H1 (cell line): ENCODE measurements at regions not wholly inside any gene's neighbourhood (a gene's known extent, or its start where the extent isn't known, plus 50 kb on each side); places are given as distances from the start of the nearest gene placed in this dataset.

Experiments
- RXRA ChIP-seq: IDR thresholded peaks from 2 replicates; pipeline ENCODE4 v1.6.1; 2011; ENCODE audit warnings: low read depth, mild to moderate bottlenecking, low read length, moderate library complexity; ENCODE audit not compliant: insufficient read depth
- SIN3A ChIP-seq, 2 experiments: IDR thresholded peaks in 1 of 2; conservative IDR thresholded peaks in 1 of 2; 2 replicates each; pipeline ENCODE4 v1.6.1; 2011 to 2012; ENCODE audit warnings: low read length in 2 of 2, improper control_type of control experiment in 1 of 2, low read depth in 1 of 2, mild to moderate bottlenecking in 1 of 2
- TAF1 ChIP-seq: IDR thresholded peaks from 2 replicates; pipeline ENCODE4 v1.6.1; 2011; ENCODE audit warnings: mild to moderate bottlenecking, low read depth, low read length
- ZNF274 ChIP-seq: IDR thresholded peaks from 2 replicates; pipeline ENCODE4 v1.7.0; 2012; ENCODE audit warnings: low read length, borderline replicate concordance; ENCODE audit errors: extremely low read depth

DNA sequence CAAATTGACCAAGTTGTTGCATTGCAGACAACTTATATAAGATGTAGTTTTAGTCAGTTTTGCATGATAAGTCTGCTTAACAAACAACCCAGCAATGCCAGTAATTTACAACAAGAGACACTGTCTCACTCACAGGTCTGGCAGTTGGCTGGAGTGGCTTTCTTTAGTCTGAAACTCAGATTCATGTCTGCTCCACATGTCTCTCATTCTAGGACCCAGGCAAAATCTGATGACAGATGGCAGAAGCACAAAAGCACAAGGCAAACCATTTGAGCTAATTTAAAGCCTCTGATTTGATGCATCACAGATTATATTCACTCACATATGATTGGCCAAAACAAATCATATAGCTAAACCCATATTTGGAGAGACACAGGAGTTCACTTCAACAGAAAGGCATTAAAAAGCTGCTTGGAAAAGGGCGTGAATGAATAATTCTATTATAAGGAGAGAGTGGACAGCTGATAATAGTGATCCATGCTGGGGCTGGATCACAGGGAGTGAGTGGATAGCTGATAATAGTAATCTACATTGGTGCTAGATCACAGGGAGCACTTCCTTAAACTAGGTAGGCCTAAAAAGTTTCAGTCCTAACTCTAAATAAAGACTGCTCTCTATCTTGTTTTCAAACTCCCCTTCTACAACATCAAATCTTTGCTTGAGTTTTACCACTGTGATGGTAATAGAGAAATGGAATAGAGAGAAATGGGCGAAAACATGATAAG lies 593.2 kb upstream of the ZNF804A start (continued):
- TF ChIP-seq TAF1 = no peak
- TF ChIP-seq ZNF274 = no peak
- TF ChIP-seq SIN3A (conservative IDR thresholded peaks at IDR 0.05 in 1 of 2, IDR thresholded peaks at IDR 0.05 in 1 of 2; ENCODE audit: low read depth in 1 of 2, low read length in 2 of 2) = no peak
- TF ChIP-seq RXRA = no peak
